HUDEP-2 (cell line): ENCODE measurements at regions not wholly inside any gene's neighbourhood (a gene's known extent, or its start where the extent isn't known, plus 50 kb on each side); places are given as distances from the start of the nearest gene placed in this dataset.
"Not testable (repeated sequence)": the region's sequence is repeated elsewhere in the genome, so short reads cannot be mapped to it uniquely, and the experiment has no call there.

Experiments used
- DNase-seq, 76 experiments: peaks; one replicate each; lab custom pipeline; 2025; ENCODE audit not compliant: unreplicated experiment in 76 of 76; lab: John Stamatoyannopoulos, UW

DNA sequence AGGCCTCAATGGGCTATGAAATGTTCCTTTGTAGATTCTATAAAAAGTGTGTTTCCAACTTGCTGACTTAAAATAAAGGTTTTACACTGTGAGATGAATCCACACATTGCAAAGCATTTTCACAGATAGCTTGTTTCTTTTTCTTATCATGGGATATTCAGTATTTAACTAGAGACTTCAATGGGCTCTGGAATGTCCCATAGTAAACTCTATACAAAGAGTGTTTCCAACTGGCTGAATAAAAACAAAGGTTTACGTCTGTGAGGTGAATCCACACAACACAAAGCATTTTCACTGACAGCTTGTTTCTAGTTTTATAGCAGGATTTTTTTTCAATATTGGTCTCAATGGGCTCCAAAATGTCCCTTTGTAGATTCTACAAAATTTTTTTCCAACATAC, 550.1 kb downstream of the KCNJ18 start:
- DNase-seq = no peak

DNA sequence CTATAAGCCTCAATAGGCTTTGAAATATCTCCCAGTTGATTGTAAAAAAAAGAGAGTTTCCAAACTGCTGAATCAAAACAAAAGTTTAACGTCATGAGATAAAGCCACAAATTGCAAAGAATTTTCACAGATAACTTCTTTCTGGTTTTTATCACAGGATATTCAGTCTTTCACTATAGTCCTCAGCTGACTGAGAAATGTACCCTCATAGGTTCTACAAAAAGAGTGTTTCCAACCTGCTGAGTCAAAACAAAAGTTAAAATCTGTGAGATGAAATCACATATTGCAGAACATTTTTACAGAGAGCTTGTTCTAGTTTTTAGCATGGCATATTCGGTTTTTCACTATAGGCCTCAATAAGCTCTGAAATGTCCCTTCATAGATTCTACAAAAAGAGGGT, 559.2 kb downstream of the KCNJ18 start:
- no peak for DNase-seq

DNA sequence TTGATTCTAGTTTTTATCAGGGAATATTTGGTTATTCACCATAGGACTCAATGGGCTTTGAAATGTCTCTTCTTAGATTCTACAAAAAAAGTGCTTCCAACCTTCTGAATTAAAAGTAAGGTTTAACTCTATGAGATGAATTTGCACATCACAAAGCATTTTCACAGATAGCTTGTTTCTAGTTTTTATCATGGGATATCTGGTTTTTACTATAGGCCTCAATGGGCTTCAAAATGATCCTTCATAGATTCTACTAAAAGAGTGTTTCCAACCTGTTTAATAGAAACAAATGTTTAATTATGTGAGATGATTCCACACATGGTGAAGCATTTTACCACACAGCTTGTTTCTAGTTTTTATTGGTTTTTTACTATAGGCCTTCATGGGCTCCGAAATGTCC, 560.7 kb downstream of the KCNJ18 start:
- no peak for DNase-seq

DNA sequence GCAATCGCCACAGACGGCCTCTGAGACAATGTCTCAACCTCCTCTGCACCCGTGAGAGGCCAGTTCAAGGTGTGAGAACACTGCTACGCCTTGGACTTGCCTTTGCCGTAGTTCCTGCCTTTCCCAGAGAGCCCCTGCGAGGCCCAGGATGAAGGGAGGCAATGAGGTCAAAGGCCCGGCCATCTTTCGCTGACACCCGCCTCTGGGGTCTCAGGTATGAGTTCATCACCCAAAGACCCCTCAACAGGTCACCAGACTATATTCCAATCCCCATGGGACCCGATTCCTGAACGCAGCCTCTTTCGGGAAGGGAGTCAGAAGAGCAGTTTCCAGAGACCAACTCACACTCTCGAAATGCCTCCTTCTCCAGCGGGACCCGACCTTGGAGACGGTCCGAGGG, 573.5 kb downstream of the KCNJ18 start:
- no peak for DNase-seq

DNA sequence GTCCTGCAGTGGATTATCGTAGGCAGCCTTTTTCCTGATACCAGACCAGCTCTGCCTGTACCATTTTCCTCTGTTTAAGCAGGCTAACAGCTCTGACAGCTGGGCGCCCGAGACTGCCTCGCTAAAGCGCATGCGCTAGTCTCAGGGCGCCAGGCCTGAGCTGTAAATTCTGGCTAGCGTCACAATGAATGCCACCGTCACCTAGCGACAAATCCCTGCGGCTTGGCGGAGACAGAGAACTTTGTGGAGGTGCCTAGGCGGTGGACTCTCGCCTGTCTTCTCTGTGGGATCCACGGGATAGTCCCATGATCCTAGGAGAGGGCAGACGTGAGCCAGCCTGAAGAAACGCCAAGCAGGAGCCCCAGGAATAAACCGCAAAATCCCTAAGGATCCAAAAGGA, 573.9 kb downstream of the KCNJ18 start:
- no peak for DNase-seq

DNA sequence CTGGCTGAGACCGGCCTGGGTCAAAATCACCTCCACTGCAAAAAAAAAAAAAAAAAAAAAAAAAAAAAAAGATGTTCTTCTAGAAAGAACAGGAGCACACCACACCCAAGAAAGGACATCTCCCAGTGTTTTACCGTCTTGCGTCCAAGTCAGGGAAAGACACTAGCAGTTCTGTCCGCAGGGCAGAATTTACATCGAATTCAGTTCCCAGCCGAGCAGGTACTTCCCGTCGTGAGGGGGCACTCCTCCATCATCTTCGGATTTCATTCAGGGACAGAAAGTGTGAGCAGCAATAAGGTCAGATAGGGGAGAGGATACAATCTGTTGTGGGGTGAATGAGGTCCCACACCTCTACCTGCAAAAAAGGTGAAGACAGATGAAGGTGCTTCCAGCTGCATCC, 574.7 kb downstream of the KCNJ18 start:
- DNase-seq = no peak

DNA sequence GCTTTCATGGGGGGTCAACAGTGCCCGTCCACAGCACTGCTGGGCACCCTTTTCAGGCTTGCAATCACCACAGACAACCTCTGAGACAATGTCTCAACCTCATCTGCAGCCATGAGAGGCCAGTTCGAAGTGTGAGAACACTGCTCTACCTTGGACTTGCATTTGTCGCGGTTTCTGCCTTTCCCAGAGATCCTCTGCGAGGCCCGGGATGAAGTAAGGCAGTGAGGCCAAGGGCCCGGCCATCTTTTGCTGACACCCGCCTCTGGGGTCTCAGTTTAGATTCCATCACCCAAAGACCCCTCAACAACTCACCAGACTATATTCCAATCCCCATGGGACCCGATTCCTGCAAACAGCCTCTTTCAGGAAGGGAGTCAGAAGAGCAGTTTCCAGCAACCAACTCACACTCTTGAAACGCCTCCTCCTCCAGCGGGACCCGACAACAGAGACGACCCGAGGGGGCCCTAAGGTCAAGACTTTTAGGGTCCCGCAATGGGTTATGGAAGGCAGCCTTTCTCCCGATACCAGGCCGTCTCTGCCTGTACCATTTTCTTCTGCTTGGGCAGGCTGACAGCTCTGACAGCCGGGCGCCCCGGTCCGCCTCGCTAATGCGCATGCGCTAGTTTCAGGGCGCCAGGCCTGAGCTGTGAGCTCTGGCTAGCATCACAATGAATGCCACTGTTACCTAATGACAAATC, 576.0 kb downstream of the KCNJ18 start:
- no peak for DNase-seq

DNA sequence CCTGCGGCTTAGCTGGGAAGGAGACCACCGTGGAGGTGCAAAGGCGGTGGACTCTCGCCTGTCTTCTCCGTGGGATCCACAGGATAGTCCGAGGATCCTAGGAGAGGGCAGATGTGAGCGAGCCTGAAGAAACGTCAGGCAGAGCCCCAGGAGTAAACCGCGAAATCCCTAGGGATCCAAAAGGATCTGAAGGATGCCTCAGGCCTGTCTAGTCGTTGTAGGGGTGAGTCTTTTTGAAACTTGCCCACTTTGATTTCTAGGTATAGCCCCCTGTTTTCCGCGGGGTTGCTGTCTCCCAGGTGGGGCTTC, 576.5 kb downstream of the KCNJ18 start:
- no peak for DNase-seq

DNA sequence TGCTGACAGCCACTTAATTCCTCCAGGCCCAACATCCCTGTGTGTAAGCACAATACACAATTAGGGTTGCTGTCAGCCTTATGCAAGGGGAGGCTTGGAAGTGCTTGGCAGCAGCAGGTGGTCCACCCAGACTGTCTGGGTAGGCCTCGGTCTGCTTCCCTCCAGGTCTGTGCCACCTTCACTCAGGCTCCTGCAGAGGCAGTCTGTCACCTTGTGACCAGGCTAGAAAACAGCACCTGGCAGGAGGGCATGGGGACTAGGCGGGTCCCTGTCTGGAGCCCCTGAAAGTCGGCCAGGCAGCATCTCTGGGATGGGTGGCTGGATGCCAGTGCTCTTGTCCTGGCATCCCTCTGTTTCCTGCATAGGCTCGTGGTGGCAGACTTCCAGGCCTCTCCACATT, 578.1 kb downstream of the KCNJ18 start:
- no peak for DNase-seq

DNA sequence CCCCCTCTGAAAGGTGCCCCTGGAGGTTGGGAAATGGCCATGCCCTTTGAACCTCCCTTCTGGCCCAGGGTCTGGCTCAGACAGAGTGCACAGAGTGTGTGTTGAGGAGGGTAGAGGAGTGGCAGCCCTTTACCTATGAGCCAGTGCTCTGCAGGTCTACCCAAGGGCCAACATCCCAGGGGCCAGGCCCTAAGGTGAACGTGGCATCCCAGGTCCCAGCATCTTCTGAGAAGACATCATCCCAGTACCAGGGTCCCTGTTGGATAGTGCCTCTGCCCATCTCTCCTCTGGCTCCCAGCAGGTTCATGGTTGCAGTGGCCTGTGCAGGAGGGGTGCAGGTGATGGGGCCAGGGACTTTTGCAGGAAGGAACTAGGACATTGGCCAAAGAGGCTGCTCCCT, 578.5 kb downstream of the KCNJ18 start:
- not testable (repeated sequence) for DNase-seq

DNA sequence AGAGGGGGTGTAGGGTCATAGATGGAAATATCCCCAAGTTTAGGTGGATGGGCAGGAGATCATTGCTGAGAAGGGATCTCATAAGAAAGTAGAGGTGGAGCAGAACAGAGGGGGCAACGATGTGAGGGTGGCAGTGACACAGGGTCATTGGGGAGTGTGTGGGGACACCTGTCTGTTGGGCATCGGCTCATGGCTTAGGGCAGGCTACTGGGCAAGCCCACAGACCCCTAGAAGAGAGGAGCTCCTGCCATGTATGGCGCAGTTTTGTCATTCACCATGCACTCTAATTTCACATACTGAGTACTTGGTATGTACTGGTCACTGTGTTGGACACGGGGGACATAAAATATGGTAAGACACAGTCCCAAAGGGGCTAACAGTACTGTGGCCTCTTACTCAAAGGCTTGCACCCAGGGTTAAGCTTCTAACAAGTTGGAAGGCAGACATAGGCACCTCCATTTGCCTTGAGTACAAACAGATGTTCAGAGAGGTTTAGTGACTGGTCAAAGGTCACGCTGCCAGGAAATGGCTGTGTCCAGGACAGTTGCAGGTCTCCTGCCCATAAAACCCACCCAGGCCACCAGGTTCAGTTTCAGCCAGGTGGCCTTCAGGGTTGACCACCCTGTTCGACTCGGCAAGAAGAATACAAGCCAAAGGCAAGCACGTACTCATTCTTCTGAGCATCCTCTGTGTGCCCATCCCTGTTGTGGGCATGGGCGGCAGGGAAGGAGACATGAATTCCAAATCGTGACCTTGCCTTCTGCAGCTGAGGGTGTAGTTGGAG, 580.2 kb downstream of the KCNJ18 start:
- DNase-seq = no peak

DNA sequence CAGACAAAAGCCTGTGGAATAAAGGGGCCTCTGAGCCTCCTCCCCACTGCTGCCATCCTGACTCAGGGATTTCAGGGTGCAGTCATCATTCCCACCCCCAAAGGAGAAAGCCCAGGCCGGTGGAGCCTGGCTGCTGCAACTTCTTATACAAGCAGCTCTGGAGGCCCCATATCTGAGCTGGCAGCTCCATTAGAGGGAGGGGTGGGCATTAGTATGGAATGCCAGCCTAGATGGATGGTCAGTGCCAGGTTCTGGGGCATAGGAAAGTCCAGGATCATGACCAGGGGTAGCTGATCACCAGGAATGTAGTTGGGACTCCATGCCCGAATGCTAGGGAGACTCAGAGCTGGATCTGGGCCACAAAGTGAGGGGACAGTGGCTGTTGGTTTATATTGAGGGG, 581.0 kb downstream of the KCNJ18 start:
- no peak for DNase-seq

DNA sequence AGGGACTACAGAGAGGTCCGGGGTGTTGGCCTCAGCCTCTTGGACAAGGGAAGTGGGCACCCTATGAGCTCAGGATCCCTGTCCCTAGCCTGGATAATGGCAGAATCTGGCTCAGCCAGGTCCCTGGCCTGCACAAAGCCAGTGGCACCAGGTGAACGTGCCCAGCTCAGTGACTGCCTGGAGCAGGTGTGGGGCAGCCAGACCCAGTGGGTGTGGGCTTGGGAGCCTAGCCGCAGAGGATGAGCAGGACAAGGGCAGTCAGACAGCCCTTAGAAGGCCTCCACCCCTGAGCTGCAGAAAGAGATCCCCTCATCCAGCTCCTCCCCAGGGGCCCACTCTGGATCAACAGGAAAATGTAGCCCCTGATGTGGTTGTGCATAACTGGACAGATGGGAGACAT, 585.3 kb downstream of the KCNJ18 start:
- no peak for DNase-seq

DNA sequence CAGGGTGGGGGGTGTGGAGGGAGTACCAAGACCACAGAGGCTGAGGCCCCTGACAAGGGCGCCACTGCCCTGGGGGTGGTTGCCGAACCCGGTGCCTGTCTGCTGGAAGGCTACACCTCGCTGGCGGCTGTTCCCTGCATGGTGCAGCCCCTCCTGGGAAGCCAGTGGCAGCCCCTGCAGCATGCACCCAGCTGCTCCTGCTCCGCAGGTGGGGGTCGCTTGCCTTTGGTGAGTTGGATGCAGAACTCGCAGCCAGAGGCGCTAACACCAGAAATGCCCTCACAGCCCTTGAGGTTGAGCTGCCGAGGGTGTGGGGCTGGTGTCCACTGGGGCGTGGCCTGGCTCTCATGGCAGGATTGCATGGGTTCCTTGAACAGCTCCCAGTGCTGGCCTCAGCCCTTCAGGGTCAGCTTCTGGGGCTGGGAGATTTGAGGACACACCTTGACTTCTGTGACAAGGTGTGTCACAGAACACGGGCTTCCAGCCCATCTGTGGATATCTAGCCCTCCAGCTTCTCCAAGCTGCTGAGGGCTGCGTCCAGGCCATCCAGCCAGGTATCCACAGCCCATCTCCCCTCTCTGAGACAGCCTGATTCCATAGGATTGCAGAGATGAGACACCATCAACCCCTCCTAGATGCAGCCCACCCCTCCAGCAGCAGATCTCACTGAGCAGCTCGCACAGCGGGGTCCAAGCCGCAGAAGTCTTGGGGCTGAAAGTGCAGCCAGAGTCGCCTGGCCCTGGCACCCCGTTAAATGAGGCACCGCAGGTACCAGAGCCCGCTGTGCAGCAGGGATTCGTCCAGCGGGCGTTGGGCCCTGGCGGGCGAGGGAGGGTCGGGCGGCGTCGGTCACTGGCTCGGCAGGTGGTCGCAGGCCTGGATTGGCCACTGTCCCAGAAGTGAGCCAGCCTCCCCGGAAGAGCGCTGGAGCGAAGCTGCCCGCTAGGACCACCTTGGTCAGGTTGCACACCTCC, 586.3 kb downstream of the KCNJ18 start:
- DNase-seq = no peak

DNA sequence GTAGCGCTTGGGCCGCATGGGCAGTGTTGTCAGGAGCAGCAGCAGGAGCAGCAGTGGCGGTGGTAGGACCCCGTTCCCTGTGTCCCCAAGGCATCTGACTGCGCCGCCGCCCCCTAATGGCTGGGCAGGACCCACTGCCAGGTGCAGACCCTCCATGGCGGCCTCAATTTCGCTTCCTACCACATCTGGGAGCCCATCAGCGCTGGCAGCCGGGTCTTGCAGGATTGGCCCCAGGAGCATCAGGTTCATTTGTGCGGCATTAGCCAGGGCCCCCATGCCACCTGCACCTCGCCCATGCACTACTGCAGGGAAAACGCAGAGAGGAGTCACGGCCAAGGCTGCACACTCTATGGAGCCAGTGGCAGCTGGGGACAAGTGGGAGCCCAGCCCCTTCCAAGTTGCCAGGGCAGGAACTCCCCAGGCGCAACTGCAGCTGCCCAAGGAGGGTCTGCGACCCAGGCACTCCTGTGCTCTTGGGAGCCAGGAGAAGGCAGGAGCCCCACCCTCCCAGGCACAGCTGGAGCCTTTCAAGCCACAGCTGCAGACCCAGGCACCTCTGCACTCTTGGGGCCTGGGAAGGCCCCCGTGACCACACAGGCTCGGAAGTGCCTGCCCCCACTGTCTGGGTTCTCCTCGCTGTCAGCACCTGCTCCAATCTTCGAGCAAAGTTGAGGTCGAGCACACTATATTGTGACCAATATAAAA, 594.2 kb downstream of the KCNJ18 start:
- DNase-seq = no peak

DNA sequence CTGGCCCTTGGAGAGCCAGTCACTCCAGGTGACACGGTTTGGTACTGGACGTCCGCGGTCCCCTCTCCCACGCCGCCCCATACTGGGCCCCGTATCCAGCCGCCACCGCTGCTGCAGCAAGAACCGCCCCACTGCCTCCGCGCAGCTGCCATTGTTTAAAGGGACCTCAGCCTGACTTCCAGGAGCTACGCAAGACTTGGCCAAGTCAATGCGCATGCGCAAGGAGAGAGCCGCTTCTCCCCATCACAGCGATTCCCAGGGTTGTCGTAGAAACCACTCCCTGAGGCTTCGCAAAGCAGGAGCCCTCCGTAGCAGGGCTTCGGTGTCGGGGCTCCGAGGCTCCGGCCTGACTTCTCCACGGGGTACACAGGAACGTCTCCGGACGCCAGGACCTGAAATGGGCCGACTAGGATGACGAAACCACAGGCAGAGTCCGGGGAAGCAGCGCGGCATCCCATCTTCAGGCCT, 606.2 kb downstream of the KCNJ18 start:
- not testable (repeated sequence) for DNase-seq

DNA sequence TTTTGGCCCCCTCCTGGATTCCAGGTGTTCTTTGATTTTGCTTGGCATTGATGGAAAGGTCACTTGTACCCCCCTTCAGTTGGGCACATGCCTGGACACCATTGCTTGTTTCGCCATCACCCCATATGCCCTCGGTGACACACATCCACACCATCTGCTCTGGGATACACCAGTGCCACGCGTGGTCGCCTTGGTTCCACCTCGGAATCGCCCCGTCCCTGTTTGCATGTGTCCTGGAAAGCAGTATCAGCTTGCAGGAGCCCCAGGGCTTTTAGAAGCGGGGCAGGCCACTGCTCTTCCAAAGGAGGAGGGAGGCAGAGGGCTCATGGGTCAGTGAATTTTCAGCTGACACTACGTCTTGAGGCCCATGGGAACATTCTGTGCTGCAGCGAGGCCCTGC, 607.9 kb downstream of the KCNJ18 start:
- DNase-seq = no peak

DNA sequence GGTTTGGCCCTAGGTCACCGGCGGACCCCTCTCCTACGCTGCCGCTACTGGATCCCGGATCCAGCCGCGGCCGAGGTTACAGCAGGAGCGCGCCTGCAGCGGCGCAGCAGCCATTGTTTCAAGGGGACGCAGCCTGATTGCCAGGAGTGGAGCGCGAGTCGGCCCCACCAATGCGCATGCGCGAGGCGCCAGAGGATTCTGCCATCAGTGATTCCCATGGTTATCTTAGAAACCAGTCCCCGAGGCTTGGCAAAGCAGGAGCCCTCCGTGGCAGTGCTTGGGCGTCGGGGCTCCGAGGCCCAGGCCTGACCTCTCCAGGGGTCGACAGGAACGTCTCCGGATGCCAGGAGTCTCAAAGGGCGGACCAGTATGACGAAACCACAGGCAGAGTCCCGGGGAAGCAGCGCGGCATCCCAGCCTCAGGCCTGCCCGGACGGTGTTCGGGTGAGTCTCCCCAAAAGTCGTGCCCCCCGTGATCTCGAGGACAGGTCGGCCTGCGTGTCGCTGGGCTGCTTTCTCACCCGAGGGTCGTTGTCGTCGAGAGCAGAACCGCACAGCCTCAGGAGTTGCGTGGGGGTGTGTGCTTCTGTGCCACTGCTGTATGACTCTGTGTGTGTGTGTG, 608.5 kb downstream of the KCNJ18 start:
- DNase-seq = no peak

DNA sequence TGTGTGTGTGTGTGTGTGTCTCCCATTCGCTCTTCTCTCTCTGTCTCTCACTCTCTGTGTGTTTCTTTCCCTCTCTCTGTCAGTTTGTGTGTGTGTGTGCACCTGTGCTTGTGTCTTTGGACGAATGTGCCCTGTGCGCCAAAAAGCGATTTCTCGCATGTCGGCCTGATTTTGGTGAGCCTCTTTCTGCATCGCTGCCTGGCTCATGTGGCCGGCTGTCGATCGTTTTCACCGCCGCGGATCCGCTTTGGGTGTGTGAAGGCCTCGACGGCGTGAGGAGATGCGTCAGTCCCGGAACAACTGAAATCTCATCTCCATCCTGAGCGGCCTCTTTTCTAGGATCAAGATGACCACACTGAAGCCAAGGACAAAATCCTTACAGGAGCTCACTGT, 609.0 kb downstream of the KCNJ18 start:
- DNase-seq = no peak

DNA sequence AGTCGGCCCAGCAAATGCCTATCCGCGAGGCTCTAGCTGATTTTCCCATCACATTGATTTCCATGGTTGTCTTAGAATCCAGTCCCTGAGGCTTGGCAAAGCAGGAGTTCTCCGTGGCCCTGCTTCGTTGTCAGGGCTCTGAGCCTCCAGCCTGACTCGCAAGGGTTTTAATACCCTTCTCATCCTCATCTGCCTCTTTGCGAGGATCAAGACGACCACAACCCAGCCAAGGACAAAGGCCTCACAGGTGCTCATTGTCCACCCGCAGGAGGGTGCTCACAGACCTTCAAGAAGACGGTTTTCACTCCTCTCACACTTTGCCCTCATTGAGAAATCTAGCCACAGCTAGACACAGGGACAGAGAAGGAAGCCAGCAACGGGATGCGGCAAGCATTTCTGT, 610.8 kb downstream of the KCNJ18 start:
- DNase-seq = no peak
